SK-N-MC (cell line): ENCODE measurements at regions not wholly inside any gene's neighbourhood (a gene's known extent, or its start where the extent isn't known, plus 50 kb on each side); places are given as distances from the start of the nearest gene placed in this dataset.

Source experiments
- EZH2 ChIP-seq: fragments of 200-600 bp; sonication (generic); IDR thresholded peaks from one replicate; pipeline ENCODE4 v1.6.1; 2017; ENCODE audit warnings: antibody characterized with exemption
- POLR2AphosphoS5 ChIP-seq: IDR thresholded peaks from 2 replicates; pipeline ENCODE4 v1.6.1; 2012; ENCODE audit warnings: mild to moderate bottlenecking, low read depth, low read length, borderline replicate concordance

DNA sequence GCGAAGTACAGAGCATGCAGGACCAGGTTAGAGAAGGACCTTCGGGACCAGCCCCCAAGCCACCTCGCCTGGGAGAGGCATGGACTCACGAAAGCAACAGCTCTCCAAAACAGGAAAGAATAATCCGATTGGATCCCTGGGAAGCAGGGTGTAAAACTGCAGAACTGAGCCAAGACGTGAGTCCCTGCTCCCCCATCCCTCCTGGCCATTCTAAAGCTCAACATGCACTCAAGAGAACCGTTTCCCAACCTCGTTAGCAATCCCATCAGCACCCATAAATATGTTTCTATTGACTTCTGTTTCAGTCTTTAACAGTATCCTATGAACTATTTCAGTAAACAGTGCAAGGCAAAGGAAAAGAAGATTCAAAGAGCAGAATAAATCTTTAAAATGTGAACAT, 167.0 kb downstream of the COPRS start:
- TF ChIP-seq EZH2 (no peak), POLR2AphosphoS5 (no peak)
